CD14-positive monocyte (primary cell): ENCODE measurements at regions not wholly inside any gene's neighbourhood (a gene's known extent, or its start where the extent isn't known, plus 50 kb on each side); places are given as distances from the start of the nearest gene placed in this dataset.

Experiments used
- DNase-seq, 3 donors: peaks; one replicate each; pipeline ENCODE4 v3.0.0-alpha.2; 2011 to 2022
- H2AFZ ChIP-seq: 2 replicates; pipeline ENCODE4 v1.6.0; 2012; ENCODE audit warnings: mild to moderate bottlenecking, low read depth, low read length, inconsistent platforms; ENCODE audit not compliant: insufficient read depth, poor library complexity, severe bottlenecking
- H3K27ac ChIP-seq, 2 donors: 1 replicate in 1 of 2; 2 replicates in 1 of 2; pipeline ENCODE4 v1.5.1; 2012 to 2013; ENCODE audit warnings: low read length in 2 of 2, control low read depth in 1 of 2, inconsistent platforms in 1 of 2, low read depth in 1 of 2, mild to moderate bottlenecking in 1 of 2
- H3K27me3 ChIP-seq, 2 donors: one replicate each; pipeline versions ENCODE4 v1.6.0 to v1.6.1; 2011 to 2013; ENCODE audit warnings: low read length in 2 of 2; ENCODE audit not compliant: control insufficient read depth in 2 of 2, insufficient read depth in 2 of 2
- H3K36me3 ChIP-seq, 2 donors: replicated peaks in 1 of 2; 1 replicate in 1 of 2; 2 replicates in 1 of 2; pipeline versions ENCODE4 v1.5.1 to v1.6.1; 2012 to 2013; ENCODE audit warnings: low read length in 2 of 2, control low read depth in 1 of 2, inconsistent platforms in 1 of 2, mild to moderate bottlenecking in 1 of 2; ENCODE audit not compliant: insufficient read depth in 2 of 2, control insufficient read depth in 1 of 2
- H3K4me1 ChIP-seq, 2 donors: 1 replicate in 1 of 2; 2 replicates in 1 of 2; pipeline versions ENCODE4 v1.5.1 to v1.6.1; 2012 to 2013; ENCODE audit warnings: low read length in 2 of 2, control low read depth in 1 of 2, inconsistent platforms in 1 of 2, mild to moderate bottlenecking in 1 of 2, moderate library complexity in 1 of 2; ENCODE audit not compliant: insufficient read depth in 2 of 2, control insufficient read depth in 1 of 2
- H3K4me2 ChIP-seq: replicated peaks from 2 replicates; pipeline ENCODE3; 2012; ENCODE audit warnings: low read length, moderate library complexity, mild to moderate bottlenecking; ENCODE audit not compliant: poor library complexity, severe bottlenecking; ENCODE audit errors: extremely low read depth
- H3K4me3 ChIP-seq, 3 experiments: fragments of 200-600 bp in 1 of 3; sonication (generic) in 1 of 3; replicated peaks in 1 of 3; 1 replicate in 2 of 3; 2 replicates in 1 of 3; pipeline ENCODE4 v1.5.1; 2011 to 2013; ENCODE audit warnings: low read length in 3 of 3, mild to moderate bottlenecking in 3 of 3, control low read depth in 2 of 3, low read depth in 2 of 3, inconsistent platforms in 1 of 3, moderate library complexity in 1 of 3
- H3K79me2 ChIP-seq: 2 replicates; pipeline ENCODE4 v1.6.0; 2012; ENCODE audit warnings: mild to moderate bottlenecking, control low read depth, inconsistent platforms, low read length, moderate library complexity; ENCODE audit not compliant: insufficient read depth
- H3K9ac ChIP-seq: 2 replicates; pipeline ENCODE4 v1.6.0; 2017; ENCODE audit warnings: low read length, mild to moderate bottlenecking; ENCODE audit not compliant: insufficient read depth, poor library complexity, severe bottlenecking
- H3K9me3 ChIP-seq, 2 donors: replicated peaks in 1 of 2; 1 replicate in 1 of 2; 2 replicates in 1 of 2; pipeline versions ENCODE4 v1.5.1 to v1.6.1; 2012 to 2013; ENCODE audit warnings: low read length in 2 of 2, control low read depth in 1 of 2; ENCODE audit not compliant: control insufficient read depth in 1 of 2, insufficient read depth in 1 of 2
- H4K20me1 ChIP-seq: 2 replicates; pipeline ENCODE4 v1.6.0; 2012; ENCODE audit warnings: mild to moderate bottlenecking, low read length, control low read depth, moderate library complexity; ENCODE audit not compliant: insufficient read depth
- H3K27ac Mint-ChIP-seq, 7 donors: one replicate each; pipeline ENCODE4 v1.8.0; 2020; ENCODE audit warnings: mild to moderate bottlenecking in 7 of 7, mixed read lengths in 7 of 7, moderate library complexity in 6 of 7, inconsistent platforms in 2 of 7
- H3K27me3 Mint-ChIP-seq, 3 donors: one replicate each; pipeline ENCODE4 v1.8.0; 2021 to 2022; ENCODE audit warnings: low read depth in 3 of 3, mild to moderate bottlenecking in 3 of 3, mixed read lengths in 3 of 3, moderate library complexity in 3 of 3, inconsistent platforms in 1 of 3
- H3K36me3 Mint-ChIP-seq, 2 donors: one replicate each; pipeline ENCODE4 v1.8.0; 2020; ENCODE audit warnings: mixed read lengths in 2 of 2, inconsistent platforms in 1 of 2, mild to moderate bottlenecking in 1 of 2
- H3K4me1 Mint-ChIP-seq: one replicate; pipeline ENCODE4 v1.8.0; 2020; ENCODE audit warnings: mild to moderate bottlenecking, mixed read lengths
- H3K4me3 Mint-ChIP-seq, 2 donors: one replicate each; pipeline ENCODE4 v1.8.0; 2020; ENCODE audit warnings: mild to moderate bottlenecking in 2 of 2, mixed read lengths in 2 of 2, moderate library complexity in 1 of 2
- H3K9me3 Mint-ChIP-seq, 7 donors: one replicate each; pipeline ENCODE4 v1.8.0; 2020 to 2022; ENCODE audit warnings: mixed read lengths in 7 of 7, mild to moderate bottlenecking in 6 of 7, moderate library complexity in 6 of 7, inconsistent platforms in 2 of 7
- CTCF ChIP-seq: fragments of 200-600 bp; IDR thresholded peaks from one replicate; pipeline ENCODE4 v1.8.0; 2022; ENCODE audit warnings: antibody characterized with exemption, mild to moderate bottlenecking
- WGBS: methylation state at CpG from one replicate; pipeline ENCODE4 v1.1.5; 2013; ENCODE audit warnings: missing lambda C conversion rate; ENCODE audit not compliant: insufficient coverage; 5-methylcytosine and 5-hydroxymethylcytosine counted together
- intact Hi-C, 2 donors: fragments of 100-400 bp; cut with micrococcal nuclease; formaldehyde crosslinking; loops; one replicate each; pipeline versions ENCODE4 v1.15.0 to v1.15.1; 2023

DNA sequence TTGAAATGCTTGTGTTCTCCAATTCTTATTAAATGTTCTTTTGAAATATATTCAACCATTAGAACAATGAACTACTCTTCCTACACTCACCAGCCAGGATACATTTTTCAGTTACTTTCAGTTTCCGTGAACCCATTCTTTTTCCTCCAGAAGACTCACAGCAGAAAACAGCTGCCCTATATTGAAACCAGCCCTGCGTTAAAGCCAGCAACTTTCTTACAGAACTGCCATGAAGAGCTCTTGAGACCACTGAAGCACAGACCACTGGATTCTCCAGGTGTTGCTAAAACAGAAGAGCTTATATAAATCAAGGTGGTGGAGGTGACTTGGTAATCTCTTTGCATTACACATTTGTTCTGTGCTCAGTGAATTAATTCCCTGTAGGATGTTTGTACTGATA lies 365.9 kb upstream of the C9orf72 start:
- Mint-ChIP-seq H3K27me3 (peaks cover 0 to 5% (median 0%) of the 10 kb centered on the region in 3 donors), H3K4me1 (no peaks in the 10 kb centered on the region), H3K9me3 (peaks cover 0 to 2% (median 0%) of the 10 kb centered on the region in 7 donors), H3K27ac (no peak overlapping the region), H3K36me3 (no peaks in the 10 kb centered on the region), H3K4me3 (no peak overlapping the region)
- Histone ChIP-seq H3K27me3 (no peaks in the 10 kb centered on the region), H3K27ac (no peak overlapping the region), H4K20me1 (no peaks in the 10 kb centered on the region), H3K4me2 (no peak overlapping the region), H3K79me2 (no peaks in the 10 kb centered on the region), H3K36me3 (no peaks in the 10 kb centered on the region), H2AFZ (no peak overlapping the region), H3K9me3 (no peaks in the 10 kb centered on the region), H3K4me3 (no peak overlapping the region), H3K4me1 (no peaks in the 10 kb centered on the region), H3K9ac (no peak overlapping the region)
- no peak for DNase-seq
- TF ChIP-seq CTCF: no peak
- intact Hi-C loops: no loop called here
- 67% methylated on average over 1 of the region's 2 CpGs for WGBS

DNA sequence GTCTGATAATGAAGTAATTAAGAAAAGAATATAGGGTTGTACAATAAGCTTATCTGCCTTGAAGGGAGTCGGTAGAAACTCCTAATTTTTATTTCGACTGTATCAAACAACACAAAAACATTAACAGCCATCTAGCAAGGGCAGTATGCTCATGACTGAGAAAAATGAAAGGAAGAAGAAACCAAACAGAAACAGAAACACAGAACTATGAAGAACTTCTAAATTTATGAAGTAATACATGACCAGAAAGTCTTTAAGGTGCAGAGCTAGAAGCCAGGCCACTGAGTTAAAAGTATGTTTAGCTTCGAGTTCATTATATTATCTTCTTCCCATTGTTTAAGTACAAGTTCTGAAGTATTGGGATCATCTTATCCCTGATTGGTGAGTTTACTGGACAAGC lies 367.3 kb upstream of the C9orf72 start:
- Mint-ChIP-seq H3K27ac (no peak overlapping the region), H3K4me1 (no peaks in the 10 kb centered on the region), H3K9me3 (peaks cover 0 to 2% (median 0%) of the 10 kb centered on the region in 7 donors), H3K36me3 (no peaks in the 10 kb centered on the region), H3K4me3 (no peak overlapping the region), H3K27me3 (peaks cover 0 to 5% (median 0%) of the 10 kb centered on the region in 3 donors)
- no peaks in the 10 kb centered on the region for H3K36me3 ChIP-seq
- no CpG with 5 or more reads among the region's 3 CpGs for WGBS
- no peak overlapping the region for H2AFZ ChIP-seq
- H3K4me2 ChIP-seq: no peak overlapping the region
- no peaks in the 10 kb centered on the region for H4K20me1 ChIP-seq
- no peak for DNase-seq
- no peaks in the 10 kb centered on the region for H3K79me2 ChIP-seq
- no peak overlapping the region for H3K4me3 ChIP-seq
- no peaks in the 10 kb centered on the region for H3K4me1 ChIP-seq
- no peak overlapping the region for H3K27ac ChIP-seq
- H3K27me3 ChIP-seq: no peaks in the 10 kb centered on the region
- intact Hi-C loops: no loop called here
- H3K9me3 ChIP-seq: no peaks in the 10 kb centered on the region
- TF ChIP-seq CTCF: no peak
- no peak overlapping the region for H3K9ac ChIP-seq
